ENCODE measurements at regions not wholly inside any gene's neighbourhood (a gene's known extent, or its start where the extent isn't known, plus 50 kb on each side); places are given as distances from the start of the nearest gene placed in this dataset.

DNA sequence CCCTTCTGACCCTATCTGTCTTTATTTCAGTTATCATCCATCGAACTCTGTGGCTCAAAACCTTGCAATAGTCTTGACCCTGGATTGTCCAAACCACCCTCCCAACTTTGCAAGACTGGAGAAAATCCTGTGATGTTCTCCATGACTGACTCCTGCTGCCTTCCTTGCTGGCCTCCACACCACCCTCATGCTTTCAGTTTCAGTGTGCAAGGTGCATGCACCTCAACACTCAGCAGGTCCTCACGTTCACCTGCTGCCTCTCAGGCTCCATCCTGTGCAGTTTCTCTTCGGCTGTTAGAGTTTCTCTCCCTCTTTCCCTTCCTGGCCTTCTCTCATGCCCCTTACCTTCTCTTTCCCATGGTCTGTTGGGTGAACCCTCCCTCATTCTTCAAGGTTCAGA, 59.4 kb upstream of the ASIC2 start:
- 53 to 62% methylated on average over 3 of the region's 3 CpGs for WGBS, 2 donors
- no peak for DNase-seq
- intact Hi-C loops (cut with DNase I), result no loop called here

DNA sequence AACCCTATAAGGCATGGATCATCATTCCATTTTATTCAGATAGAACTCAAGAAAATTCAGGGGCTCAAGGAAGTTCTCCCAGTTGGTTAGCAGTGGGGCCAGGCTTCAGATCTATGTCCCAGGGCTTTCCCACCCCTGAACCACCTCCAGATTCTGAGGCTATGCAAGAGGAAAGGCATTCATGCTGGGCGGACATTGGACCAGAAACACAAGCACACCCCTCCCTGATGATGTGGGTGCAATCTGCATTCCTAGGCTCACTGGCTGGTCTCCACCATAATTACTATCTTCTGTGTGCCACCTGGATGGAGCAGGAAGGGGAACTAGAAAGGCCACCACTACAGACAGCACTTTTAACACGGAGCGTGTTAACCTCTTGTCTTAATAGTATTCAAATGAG, 63.2 kb upstream of the ASIC2 start:
- H3K4me3 ChIP-seq, result no peak overlapping the region
- intact Hi-C loops (cut with DNase I), result no loop called here
- no peaks in the 10 kb centered on the region for H3K36me3 ChIP-seq
- no peak for TF ChIP-seq POLR2A (IDR thresholded peaks at IDR 0.05)
- TF ChIP-seq, protein P1, sequence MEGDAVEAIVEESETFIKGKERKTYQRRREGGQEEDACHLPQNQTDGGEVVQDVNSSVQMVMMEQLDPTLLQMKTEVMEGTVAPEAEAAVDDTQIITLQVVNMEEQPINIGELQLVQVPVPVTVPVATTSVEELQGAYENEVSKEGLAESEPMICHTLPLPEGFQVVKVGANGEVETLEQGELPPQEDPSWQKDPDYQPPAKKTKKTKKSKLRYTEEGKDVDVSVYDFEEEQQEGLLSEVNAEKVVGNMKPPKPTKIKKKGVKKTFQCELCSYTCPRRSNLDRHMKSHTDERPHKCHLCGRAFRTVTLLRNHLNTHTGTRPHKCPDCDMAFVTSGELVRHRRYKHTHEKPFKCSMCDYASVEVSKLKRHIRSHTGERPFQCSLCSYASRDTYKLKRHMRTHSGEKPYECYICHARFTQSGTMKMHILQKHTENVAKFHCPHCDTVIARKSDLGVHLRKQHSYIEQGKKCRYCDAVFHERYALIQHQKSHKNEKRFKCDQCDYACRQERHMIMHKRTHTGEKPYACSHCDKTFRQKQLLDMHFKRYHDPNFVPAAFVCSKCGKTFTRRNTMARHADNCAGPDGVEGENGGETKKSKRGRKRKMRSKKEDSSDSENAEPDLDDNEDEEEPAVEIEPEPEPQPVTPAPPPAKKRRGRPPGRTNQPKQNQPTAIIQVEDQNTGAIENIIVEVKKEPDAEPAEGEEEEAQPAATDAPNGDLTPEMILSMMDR (IDR thresholded peaks at IDR 0.05), result no peak
- H3K4me1 ChIP-seq, result no peaks in the 10 kb centered on the region
- peaks cover 0 to 14% (median 0%) of the 10 kb centered on the region in 4 donors for H3K27me3 ChIP-seq
- H3K27ac ChIP-seq, result no peak overlapping the region
- no peak for DNase-seq
- 71 to 81% methylated on average over 3 of the region's 3 CpGs for WGBS, 2 donors
- H3K9me3 ChIP-seq, result no peaks in the 10 kb centered on the region

More for the DNA sequence above, 59.4 kb upstream of the ASIC2 start:
- Histone ChIP-seq H3K27ac (no peak overlapping the region), H3K36me3 (no peaks in the 10 kb centered on the region), H3K4me1 (no peaks in the 10 kb centered on the region), H3K27me3 (peaks cover 0 to 4% (median 0%) of the 10 kb centered on the region in 4 donors), H3K4me3 (no peak overlapping the region), H3K9me3 (no peaks in the 10 kb centered on the region)
- TF ChIP-seq, protein P1 (IDR thresholded peaks at IDR 0.05), result no peak
- TF ChIP-seq POLR2A (IDR thresholded peaks at IDR 0.05), result no peak

DNA sequence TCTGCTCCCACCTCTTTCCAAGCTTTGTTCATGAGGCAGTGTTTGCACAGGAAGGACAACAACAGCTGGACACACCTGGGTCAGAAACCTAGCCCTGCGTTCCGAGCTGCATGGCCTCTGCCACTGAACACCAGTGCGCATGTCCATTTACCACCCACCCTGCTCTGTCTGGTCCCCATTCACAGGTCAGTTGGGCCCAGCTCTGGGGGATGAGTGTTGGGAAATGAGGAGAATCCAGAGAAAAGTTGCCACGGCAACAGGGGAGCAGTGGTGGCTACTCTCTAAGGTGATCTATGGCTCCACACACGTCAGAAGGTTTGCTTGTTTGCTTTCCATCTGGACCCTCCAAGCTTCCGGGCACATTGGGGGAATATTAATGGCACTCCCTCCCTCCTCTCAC, 70.4 kb upstream of the ASIC2 start:
- DNase-seq, result no peak
- H3K36me3 ChIP-seq, result no peaks in the 10 kb centered on the region
- 57 to 59% methylated on average over 3 to 6 of the region's 6 CpGs for WGBS, 2 donors

DNA sequence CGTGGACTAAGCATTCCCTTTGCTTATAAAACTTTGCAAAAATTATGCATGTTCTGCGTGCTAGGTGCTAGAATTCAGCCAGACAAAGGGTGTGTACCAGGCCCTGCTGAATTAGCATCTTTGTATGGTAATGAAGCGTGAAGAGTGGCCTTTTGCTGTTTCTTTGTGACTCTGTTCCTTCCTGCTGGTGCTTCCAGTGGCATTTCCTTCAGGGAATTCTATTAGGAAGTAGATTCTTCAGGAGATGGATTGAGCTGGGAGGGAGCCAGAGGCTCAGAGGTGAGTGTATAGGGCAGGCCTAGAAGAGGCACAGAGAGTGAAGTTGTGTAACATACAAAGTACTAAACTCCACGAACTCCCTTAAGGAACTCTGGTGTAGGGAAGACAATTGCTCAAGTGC, 73.9 kb upstream of the ASIC2 start:
- no peaks in the 10 kb centered on the region for H3K4me1 ChIP-seq
- no peak for DNase-seq
- intact Hi-C loops (cut with DNase I), result no loop called here
- H3K9me3 ChIP-seq, result no peaks in the 10 kb centered on the region
- no peaks in the 10 kb centered on the region for H3K36me3 ChIP-seq
- H3K27ac ChIP-seq, result no peak overlapping the region
- H3K27me3 ChIP-seq, result peaks cover 0 to 25% (median 0%) of the 10 kb centered on the region in 4 donors
- no peak overlapping the region for H3K4me3 ChIP-seq
- WGBS, 2 donors, result 26 to 44% methylated on average over 4 of the region's 4 CpGs
- TF ChIP-seq, protein P1 (IDR thresholded peaks at IDR 0.05), result no peak
- TF ChIP-seq POLR2A (IDR thresholded peaks at IDR 0.05), result no peak

More for the DNA sequence above, 70.4 kb upstream of the ASIC2 start:
- no peak overlapping the region for H3K4me3 ChIP-seq
- intact Hi-C loops (cut with DNase I), result no loop called here
- TF ChIP-seq, protein P1 (IDR thresholded peaks at IDR 0.05), result no peak
- no peak for TF ChIP-seq POLR2A (IDR thresholded peaks at IDR 0.05)
- no peaks in the 10 kb centered on the region for H3K9me3 ChIP-seq
- H3K27me3 ChIP-seq, result peaks cover 0 to 32% (median 0%) of the 10 kb centered on the region in 4 donors
- no peaks in the 10 kb centered on the region for H3K4me1 ChIP-seq
- H3K27ac ChIP-seq, result no peak overlapping the region

DNA sequence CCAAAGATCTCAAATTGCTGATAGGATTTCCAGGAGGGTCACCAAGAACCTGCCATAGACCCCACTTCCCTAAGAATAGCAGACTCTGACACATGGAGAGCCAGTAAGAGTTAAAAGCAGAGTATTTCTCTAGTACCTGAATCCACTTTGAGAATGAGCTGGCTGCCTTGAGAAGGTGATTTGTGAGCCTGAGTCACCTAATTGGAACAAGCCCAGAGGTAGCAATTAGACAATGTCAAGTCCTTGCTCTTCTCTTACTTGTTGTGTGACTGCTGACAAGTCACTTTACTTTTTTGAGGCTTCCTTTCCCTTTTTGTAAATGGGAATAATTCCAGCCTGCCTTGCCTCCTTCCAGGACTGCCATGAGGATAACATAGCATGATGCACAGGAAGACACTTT, 76.1 kb upstream of the ASIC2 start:
- no peak for DNase-seq
- Histone ChIP-seq H3K4me3 (no peak overlapping the region), H3K36me3 (no peaks in the 10 kb centered on the region), H3K27me3 (peaks cover 0 to 16% (median 0%) of the 10 kb centered on the region in 4 donors), H3K27ac (no peak overlapping the region), H3K9me3 (no peaks in the 10 kb centered on the region), H3K4me1 (no peaks in the 10 kb centered on the region)
- intact Hi-C loops (cut with DNase I), result no loop called here
- TF ChIP-seq, protein P1 (IDR thresholded peaks at IDR 0.05), result no peak
- TF ChIP-seq POLR2A (IDR thresholded peaks at IDR 0.05), result no peak

All from esophagus squamous epithelium (tissue), 5 donors.